Effector memory CD4-positive, alpha-beta T cell (primary cell): ENCODE measurements at regions not wholly inside any gene's neighbourhood (a gene's known extent, or its start where the extent isn't known, plus 50 kb on each side); places are given as distances from the start of the nearest gene placed in this dataset.

Experiments
- DNase-seq, 3 donors: peaks; one replicate each; pipeline ENCODE4 v3.0.0-alpha.2; 2020
- H3K27ac ChIP-seq: 2 replicates; pipeline ENCODE4 v1.7.0; 2013; ENCODE audit warnings: mild to moderate bottlenecking, low read length, moderate library complexity; ENCODE audit not compliant: insufficient read depth, poor library complexity, severe bottlenecking
- H3K27me3 ChIP-seq: replicated peaks from 2 replicates; pipeline ENCODE4 v1.7.0; 2013; ENCODE audit warnings: mild to moderate bottlenecking, low read length; ENCODE audit not compliant: insufficient read depth, control insufficient read depth, poor library complexity, severe bottlenecking
- H3K36me3 ChIP-seq: 2 replicates; pipeline ENCODE4 v1.7.0; 2013; ENCODE audit warnings: mild to moderate bottlenecking, low read length, moderate library complexity; ENCODE audit not compliant: control insufficient read depth, insufficient read depth
- H3K4me1 ChIP-seq: 2 replicates; pipeline ENCODE4 v1.7.0; 2013; ENCODE audit warnings: low read length, mild to moderate bottlenecking; ENCODE audit not compliant: control insufficient read depth, insufficient read depth, poor library complexity, severe bottlenecking
- H3K4me3 ChIP-seq: 2 replicates; pipeline ENCODE4 v1.7.0; 2013; ENCODE audit warnings: low read length, low read depth, mild to moderate bottlenecking; ENCODE audit not compliant: insufficient read depth, poor library complexity, severe bottlenecking
- H3K9me3 ChIP-seq: 2 replicates; pipeline ENCODE4 v1.7.0; 2013; ENCODE audit warnings: mild to moderate bottlenecking, low read length, moderate library complexity; ENCODE audit not compliant: control insufficient read depth

DNA sequence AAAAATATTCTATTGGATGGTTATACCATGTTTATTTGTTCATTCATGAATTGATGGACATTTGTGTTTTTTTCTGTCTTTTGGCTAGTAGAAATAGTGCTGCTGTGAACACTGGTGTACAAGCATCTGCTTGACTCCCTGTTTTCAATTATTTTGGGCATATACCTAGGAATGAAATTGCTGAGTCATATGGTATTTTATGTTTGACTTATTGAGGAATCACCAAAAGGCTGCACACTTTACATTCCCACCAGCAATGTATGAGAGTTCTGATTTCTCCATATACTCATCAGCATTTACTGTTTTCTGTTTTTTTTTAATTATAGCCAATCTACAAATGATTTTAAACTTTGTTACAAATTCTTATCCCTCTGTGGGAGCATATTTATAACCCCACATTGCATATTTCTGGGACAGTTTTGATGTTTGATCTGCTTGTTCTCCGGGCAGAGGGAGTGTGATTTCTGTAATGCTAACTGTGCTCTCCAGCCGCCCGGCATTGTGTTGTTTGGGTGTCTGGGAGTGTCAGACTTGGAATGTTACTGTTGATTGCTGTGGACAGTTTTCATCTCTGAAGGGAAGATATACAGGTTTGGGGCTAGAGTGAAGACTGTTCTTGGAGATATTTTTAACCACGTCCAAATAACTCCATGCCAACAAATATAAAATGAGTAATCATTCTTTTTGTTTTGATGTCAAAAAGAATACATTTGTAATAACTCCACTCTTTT is 60.5 kb upstream of the PGRMC2 start:
- Histone ChIP-seq H3K27me3 (no peaks in the 10 kb centered on the region), H3K4me1 (no peaks in the 10 kb centered on the region), H3K36me3 (no peaks in the 10 kb centered on the region), H3K27ac (no peak overlapping the region), H3K9me3 (no peaks in the 10 kb centered on the region), H3K4me3 (no peak overlapping the region)
- no peak for DNase-seq

DNA sequence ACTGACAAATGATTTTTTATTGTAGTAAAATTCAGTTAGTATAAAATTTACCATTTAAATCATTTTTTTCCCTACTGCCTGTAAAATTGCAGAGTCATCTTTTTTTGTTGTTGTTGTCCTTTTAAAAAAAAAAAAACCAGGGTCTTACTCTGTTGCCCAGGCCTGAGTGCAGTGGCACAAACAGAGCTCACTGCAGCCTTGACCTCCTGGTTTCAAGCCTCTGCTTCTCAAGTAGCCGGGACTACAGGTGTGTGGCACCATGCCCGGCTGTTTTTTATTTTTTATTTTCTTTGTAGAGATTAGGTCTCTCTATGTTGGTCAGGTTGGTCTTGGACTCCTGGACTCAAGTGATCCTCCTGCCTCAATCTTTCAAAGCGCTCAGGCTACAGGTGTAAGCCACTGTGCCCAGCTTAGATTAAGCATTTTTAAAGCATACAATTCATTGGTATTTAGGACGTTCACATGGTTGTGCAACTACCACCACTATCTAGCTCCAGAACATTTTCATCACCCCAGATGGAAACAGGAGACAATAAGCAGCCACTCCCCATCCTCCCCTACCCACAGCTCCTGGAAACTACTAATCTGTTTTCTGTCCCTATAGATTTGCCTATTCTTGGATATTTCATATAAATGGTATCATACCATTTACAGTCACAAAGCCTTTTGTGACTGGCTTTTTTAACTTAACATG is 59.7 kb upstream of the PGRMC2 start:
- Histone ChIP-seq H3K4me3 (no peak overlapping the region), H3K4me1 (no peaks in the 10 kb centered on the region), H3K9me3 (no peaks in the 10 kb centered on the region), H3K27me3 (no peaks in the 10 kb centered on the region), H3K36me3 (no peaks in the 10 kb centered on the region), H3K27ac (no peak overlapping the region)
- no peak for DNase-seq

DNA sequence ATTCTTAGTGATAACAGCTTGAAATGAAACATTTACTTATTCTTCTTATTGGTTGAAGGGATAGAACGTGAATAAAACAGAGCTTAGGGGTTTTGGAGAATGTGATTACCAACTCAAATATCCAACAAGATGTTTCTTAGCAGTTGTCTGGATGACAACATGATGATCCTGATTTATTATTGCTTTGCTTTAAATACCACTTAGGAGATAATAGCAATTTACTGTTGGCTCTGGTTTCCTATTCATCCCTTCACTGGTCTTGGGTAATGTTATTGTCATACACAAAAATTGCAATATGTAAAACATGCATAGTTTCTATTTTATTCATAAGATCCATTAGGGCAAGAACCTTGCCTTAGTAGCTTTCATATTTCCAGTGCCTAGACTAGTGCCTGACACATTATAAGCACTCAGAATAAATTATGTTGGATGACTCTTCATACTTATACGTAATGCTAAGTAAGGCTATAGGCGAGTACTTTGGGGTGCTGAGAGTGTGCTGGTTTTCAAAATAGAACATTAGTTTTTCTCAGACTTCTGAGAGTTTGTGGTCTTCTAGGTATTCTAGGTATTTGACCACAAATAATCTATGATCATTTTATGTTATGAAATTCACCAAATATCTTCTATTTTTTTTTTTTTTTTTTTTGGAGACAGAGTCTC is 58.6 kb upstream of the PGRMC2 start:
- Histone ChIP-seq H3K27me3 (no peaks in the 10 kb centered on the region), H3K4me1 (no peaks in the 10 kb centered on the region), H3K27ac (no peak overlapping the region), H3K36me3 (no peaks in the 10 kb centered on the region), H3K9me3 (no peaks in the 10 kb centered on the region), H3K4me3 (no peak overlapping the region)
- no peak for DNase-seq

DNA sequence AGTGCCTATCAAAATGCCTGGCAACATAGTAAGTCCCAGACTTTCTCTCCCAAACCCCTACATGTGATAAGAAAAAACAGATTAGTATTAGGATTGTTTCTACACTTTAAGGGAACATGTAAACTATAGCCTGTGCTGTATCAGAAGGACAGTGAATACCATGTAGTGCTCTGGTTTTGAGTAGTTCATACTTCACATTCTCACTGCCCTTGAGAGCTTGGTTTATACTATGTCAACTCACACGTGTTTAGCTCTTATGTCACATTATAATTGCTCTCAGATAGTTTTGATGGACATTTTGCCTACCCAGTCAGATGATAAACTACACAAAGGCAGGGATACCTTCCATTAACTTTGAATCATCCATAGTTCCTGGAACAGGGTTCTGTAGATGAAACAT is 58.0 kb upstream of the PGRMC2 start:
- no peaks in the 10 kb centered on the region for H3K9me3 ChIP-seq
- DNase-seq = no peak
- H3K4me3 ChIP-seq = no peak overlapping the region
- H3K36me3 ChIP-seq = no peaks in the 10 kb centered on the region
- no peak overlapping the region for H3K27ac ChIP-seq
- H3K27me3 ChIP-seq = no peaks in the 10 kb centered on the region
- no peaks in the 10 kb centered on the region for H3K4me1 ChIP-seq

DNA sequence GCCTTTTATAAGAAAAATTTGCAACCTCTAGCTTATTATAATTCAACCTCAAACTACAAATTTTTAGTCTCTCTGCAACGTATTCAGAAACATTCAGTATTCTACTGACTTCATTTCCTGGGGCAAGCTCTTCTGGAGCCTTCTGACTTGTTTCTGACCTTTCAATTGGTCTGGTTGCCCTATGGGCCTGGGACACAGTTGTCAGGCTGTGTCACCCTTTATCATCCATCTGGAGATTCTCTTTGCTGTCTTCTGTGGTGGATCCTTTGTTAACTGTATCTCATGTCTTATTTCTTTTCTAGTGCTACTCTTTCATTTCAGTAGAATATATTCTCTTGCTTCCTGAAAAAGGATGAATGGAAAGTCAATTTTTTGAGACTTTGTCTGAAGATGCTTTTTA is 55.1 kb upstream of the PGRMC2 start:
- H3K27ac ChIP-seq = no peak overlapping the region
- no peaks in the 10 kb centered on the region for H3K9me3 ChIP-seq
- H3K4me1 ChIP-seq = no peaks in the 10 kb centered on the region
- no peaks in the 10 kb centered on the region for H3K27me3 ChIP-seq
- no peak overlapping the region for H3K4me3 ChIP-seq
- DNase-seq = no peak
- H3K36me3 ChIP-seq = no peaks in the 10 kb centered on the region

DNA sequence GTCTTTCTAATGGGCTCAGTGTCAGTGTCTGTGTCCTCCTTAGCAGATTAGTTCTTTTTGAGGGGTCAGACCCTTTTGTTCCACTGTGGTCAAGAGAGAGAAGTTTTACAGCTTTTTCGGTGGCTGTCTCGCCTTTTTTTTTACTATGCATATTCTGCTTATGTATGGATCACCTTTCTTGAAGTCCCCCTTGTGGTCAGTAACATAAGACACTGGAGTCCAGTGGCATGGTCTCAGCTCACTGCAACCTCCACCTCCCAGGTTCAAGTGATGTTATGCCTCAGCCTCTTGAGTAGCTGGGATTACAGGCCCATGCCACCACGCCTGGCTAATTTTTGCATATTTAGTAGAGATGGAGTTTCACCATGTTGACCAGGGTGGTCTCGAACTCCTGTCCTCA is 54.0 kb upstream of the PGRMC2 start:
- Histone ChIP-seq H3K9me3 (no peaks in the 10 kb centered on the region), H3K4me3 (no peak overlapping the region), H3K36me3 (no peaks in the 10 kb centered on the region), H3K27ac (no peak overlapping the region), H3K4me1 (no peaks in the 10 kb centered on the region), H3K27me3 (no peaks in the 10 kb centered on the region)
- no peak for DNase-seq

DNA sequence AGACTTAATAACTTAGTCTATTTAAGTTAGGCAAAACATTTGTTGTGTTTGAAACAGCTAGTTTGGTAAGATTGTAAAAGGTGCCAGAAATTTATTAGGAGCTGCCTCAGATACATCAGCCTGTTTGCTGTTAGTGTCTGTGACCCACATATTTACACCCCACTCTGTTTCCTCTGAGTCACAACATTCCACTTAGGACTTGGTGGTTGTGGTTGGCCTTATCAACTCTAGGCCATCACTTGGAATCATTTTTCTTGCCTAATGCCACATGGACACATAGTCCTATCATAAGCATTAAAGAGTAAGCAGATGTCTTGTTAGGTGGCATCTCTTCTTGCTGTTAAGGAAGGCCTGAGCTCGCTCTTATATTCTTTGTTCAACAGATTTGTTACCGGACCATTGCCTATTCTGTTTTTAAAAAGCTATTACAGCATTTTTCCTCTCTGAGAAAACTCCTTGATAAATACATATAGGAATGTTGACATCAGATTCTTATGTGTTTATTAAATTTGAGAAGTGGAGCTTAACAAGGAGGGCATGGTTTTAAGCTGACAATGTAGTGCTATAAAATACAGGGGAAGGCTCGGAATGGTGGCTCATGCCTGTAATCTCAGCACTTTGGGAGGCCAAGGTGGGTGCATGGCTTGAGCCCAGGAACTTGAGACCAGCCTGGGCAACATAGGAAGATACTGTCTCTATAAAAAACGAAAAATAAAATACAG is 51.2 kb upstream of the PGRMC2 start:
- H3K4me1 ChIP-seq = no peaks in the 10 kb centered on the region
- H3K27ac ChIP-seq = no peak overlapping the region
- no peaks in the 10 kb centered on the region for H3K36me3 ChIP-seq
- H3K9me3 ChIP-seq = no peaks in the 10 kb centered on the region
- H3K4me3 ChIP-seq = no peak overlapping the region
- no peaks in the 10 kb centered on the region for H3K27me3 ChIP-seq
- DNase-seq = no peak

DNA sequence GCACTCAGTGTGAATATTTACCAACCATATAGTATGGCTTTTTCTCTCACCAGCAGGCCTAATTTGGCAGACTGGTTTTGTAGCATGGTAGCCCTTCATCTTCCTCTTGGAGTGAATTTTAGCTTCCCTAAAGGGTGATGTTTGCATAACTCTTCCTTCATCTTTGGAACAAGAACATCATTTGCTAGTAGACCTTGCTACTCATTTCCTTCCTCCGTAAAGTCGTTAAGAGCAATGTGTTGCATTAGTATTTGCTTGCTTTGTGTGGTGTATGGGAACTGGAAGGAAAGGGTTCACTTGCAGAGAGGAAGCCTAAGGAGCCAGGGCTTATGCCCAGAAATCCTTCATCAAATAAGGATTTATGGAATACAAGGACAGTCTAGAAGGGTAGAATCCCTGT is 50.2 kb upstream of the PGRMC2 start:
- DNase-seq = no peak

More for the DNA sequence above, 50.2 kb upstream of the PGRMC2 start:
- H3K4me1 ChIP-seq = no peaks in the 10 kb centered on the region
- no peak overlapping the region for H3K27ac ChIP-seq
- H3K36me3 ChIP-seq = no peaks in the 10 kb centered on the region
- H3K4me3 ChIP-seq = no peak overlapping the region
- no peaks in the 10 kb centered on the region for H3K27me3 ChIP-seq
- H3K9me3 ChIP-seq = no peaks in the 10 kb centered on the region
